HUES6 (cell line): ENCODE measurements at regions not wholly inside any gene's neighbourhood (a gene's known extent, or its start where the extent isn't known, plus 50 kb on each side); places are given as distances from the start of the nearest gene placed in this dataset.

ENCODE experiments used
- H3K27ac ChIP-seq: 2 replicates; pipeline ENCODE4 v1.7.0; 2013; ENCODE audit warnings: low read depth, mild to moderate bottlenecking, low read length, inconsistent platforms
- H3K27me3 ChIP-seq: 2 replicates; pipeline ENCODE4 v1.6.1; 2013; ENCODE audit warnings: low read length; ENCODE audit not compliant: control insufficient read depth, insufficient read depth
- H3K36me3 ChIP-seq: 2 replicates; pipeline ENCODE4 v1.6.1; 2013; ENCODE audit warnings: low read length; ENCODE audit not compliant: control insufficient read depth, insufficient read depth
- H3K4me1 ChIP-seq: 2 replicates; pipeline ENCODE4 v1.6.1; 2013; ENCODE audit warnings: low read length; ENCODE audit not compliant: control insufficient read depth, insufficient read depth
- H3K4me3 ChIP-seq: 2 replicates; pipeline ENCODE4 v1.5.1; 2013; ENCODE audit warnings: low read depth, low read length
- H3K9ac ChIP-seq: one replicate; pipeline ENCODE4 v1.6.1; 2013; ENCODE audit warnings: mild to moderate bottlenecking, low read length
- H3K9me3 ChIP-seq: 2 replicates; pipeline ENCODE4 v1.6.1; 2013; ENCODE audit warnings: low read depth, low read length; ENCODE audit not compliant: control insufficient read depth, insufficient read depth

- Histone ChIP-seq H3K27me3 (0 out of 2 replicates have a peak, but pooled peaks cover 3% of the 10 kb centered on the region), H3K9ac (no peak overlapping the region), H3K4me1 (peaks cover 10% of the 10 kb centered on the region), H3K4me3 (no peak overlapping the region), H3K9me3 (no peaks in the 10 kb centered on the region), H3K27ac (no peak overlapping the region), H3K36me3 (no peaks in the 10 kb centered on the region)
Observed at GRCh38 chr1:204754821-204755220, 69.3 kb upstream of the LRRN2 start.

DNA sequence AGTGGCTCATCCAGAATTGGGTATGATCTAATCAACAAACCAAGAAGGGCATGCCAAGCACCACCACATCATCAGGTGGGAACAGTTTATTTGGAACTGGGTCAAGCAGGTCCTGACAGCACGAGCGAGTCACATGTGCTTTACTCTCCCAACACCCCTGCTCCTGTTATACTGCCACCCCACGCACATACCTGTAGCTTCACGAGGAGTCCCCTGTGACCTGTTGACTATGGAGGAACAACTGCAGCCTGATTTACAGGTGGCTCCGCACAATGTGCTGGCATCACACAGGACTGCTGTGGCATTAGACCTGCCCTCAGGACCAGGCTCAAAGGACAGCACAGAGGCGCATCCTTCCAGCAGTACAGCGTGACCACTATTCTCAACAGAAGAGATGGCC lies 70.8 kb upstream of the LRRN2 start:
- Histone ChIP-seq H3K4me1 (peaks cover 5% of the 10 kb centered on the region), H3K27ac (no peak overlapping the region), H3K4me3 (no peak overlapping the region), H3K9me3 (no peaks in the 10 kb centered on the region), H3K27me3 (no peaks in the 10 kb centered on the region), H3K36me3 (no peaks in the 10 kb centered on the region), H3K9ac (no peak overlapping the region)

GRCh38 chr1:204756811-204757210 lies 71.3 kb upstream of the LRRN2 start:
- H3K9me3 ChIP-seq = no peaks in the 10 kb centered on the region
- no peak overlapping the region for H3K4me3 ChIP-seq
- H3K4me1 ChIP-seq = peaks cover under 1% of the 10 kb centered on the region
- no peak overlapping the region for H3K27ac ChIP-seq
- H3K36me3 ChIP-seq = no peaks in the 10 kb centered on the region
- no peak overlapping the region for H3K9ac ChIP-seq
- no peaks in the 10 kb centered on the region for H3K27me3 ChIP-seq

DNA sequence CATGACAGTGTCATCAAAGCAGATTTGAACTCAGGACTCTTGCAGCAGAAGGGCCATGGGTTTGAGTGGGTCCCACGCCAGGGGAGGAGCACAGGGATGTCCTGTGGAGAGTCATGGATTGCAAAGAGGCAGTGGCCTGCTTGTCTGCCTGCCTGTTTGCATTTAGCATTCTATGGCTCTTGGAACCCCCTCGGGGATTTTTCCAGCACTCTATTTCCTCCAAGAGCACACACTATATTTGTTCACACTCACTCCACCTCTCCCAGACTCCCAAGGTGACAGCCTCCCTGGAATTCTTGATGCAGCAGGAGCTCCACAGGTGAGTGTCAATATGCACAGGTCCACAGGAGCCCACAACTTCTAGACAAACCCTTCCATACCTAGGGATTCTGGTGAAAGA lies 73.1 kb upstream of the LRRN2 start:
- Histone ChIP-seq H3K27ac (no peak overlapping the region), H3K4me3 (no peak overlapping the region), H3K9me3 (no peaks in the 10 kb centered on the region; the same call in 1 of the 2 replicates), H3K36me3 (no peaks in the 10 kb centered on the region), H3K9ac (no peak overlapping the region), H3K4me1 (peaks cover 3% of the 10 kb centered on the region; the same call in 1 of the 2 replicates), H3K27me3 (no peaks in the 10 kb centered on the region)

DNA sequence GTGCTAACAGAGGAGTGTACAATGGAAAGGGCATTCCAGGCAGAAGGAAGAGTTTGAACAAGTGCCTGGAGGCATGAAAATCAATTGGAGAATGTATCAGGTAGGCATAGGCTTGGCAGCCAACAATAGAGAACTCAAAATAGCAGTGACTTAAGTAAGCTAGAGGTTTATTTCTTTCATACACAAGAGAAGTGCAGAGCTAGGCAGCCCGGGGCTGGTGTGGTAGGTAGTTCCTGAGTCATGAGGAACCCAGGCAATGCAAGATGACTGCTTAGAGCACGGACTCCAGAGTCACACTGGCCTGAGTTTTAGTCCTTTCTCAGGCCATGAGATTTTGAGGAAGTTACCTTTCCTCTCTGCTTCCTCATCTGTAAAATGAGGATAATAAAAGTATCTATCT lies 74.8 kb upstream of the LRRN2 start:
- no peak overlapping the region for H3K9ac ChIP-seq
- H3K9me3 ChIP-seq = no peaks in the 10 kb centered on the region; the same call in 1 of the 2 replicates
- H3K4me3 ChIP-seq = no peak overlapping the region
- no peaks in the 10 kb centered on the region for H3K36me3 ChIP-seq
- no peak overlapping the region for H3K27ac ChIP-seq
- no peaks in the 10 kb centered on the region for H3K27me3 ChIP-seq
- H3K4me1 ChIP-seq = peaks cover 8% of the 10 kb centered on the region

GRCh38 chr1:204760757-204761156 lies 75.2 kb upstream of the LRRN2 start:
- H3K4me1 ChIP-seq = peaks cover 8% of the 10 kb centered on the region
- H3K27ac ChIP-seq = no peak overlapping the region
- H3K4me3 ChIP-seq = no peak overlapping the region
- no peak overlapping the region for H3K9ac ChIP-seq
- no peaks in the 10 kb centered on the region; the same call in 1 of the 2 replicates for H3K9me3 ChIP-seq
- no peaks in the 10 kb centered on the region for H3K36me3 ChIP-seq
- H3K27me3 ChIP-seq = no peaks in the 10 kb centered on the region

DNA sequence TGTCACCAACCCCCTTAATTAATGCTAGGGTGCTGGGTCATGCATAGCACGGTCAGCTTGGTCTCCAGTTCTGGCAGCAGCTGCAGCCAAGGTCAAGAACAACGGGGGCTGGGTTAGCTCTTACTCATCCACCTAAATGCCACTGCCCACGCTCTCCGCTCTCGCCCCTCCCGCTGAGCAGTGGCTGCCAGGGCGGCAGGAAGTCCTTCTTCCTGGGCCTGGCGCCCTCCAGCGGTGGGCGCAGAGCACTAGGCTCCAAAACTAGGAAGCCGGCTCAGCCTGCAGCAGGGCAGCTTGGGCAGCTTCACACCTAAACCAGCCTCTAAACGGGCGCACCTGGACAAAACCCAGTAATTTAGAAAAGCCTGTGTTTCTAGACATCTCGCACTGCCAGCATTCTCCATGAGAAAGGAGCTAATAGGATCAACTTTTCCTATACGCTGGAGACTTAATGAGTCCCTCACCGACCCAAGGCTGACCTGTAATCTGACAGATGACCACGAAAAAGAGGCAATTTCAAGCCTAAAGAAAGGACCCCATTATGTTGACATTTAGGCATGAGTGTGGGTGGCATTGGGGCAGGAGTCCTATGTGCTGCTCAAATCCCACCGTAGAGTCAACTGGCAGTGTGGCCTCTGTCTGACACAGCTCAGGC lies 78.4 kb upstream of the LRRN2 start:
- no peaks in the 10 kb centered on the region for H3K36me3 ChIP-seq
- no peak overlapping the region for H3K27ac ChIP-seq
- peaks cover 8% of the 10 kb centered on the region for H3K4me1 ChIP-seq
- no peak overlapping the region for H3K9ac ChIP-seq
- H3K27me3 ChIP-seq = no peaks in the 10 kb centered on the region
- no peak overlapping the region for H3K4me3 ChIP-seq
- H3K9me3 ChIP-seq = no peaks in the 10 kb centered on the region; the same call in 1 of the 2 replicates

DNA sequence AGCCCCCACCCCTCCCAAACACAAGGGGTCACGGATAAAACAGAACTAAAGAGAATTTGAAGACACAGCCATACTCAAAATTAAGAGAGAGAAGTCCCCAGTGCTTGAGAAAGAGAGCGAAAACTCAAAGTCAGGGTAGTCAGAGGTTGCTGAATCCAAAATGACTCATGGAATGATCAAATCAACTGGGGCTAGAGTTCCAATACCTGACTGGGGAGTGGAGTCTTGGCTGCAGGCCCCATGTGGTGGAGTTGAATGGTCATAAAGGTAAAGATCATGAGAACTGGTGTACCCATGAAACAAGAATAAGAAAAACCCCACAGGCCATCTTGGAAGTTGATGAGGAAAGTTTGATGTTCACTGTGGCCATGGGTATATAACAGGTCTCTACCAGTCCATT lies 84.5 kb upstream of the LRRN2 start:
- no peak overlapping the region for H3K9ac ChIP-seq
- no peak overlapping the region for H3K27ac ChIP-seq
- H3K9me3 ChIP-seq = no peaks in the 10 kb centered on the region
- peaks cover 5% of the 10 kb centered on the region; the same call in 1 of the 2 replicates for H3K27me3 ChIP-seq
- H3K36me3 ChIP-seq = no peaks in the 10 kb centered on the region
- H3K4me1 ChIP-seq = no peaks in the 10 kb centered on the region
- no peak overlapping the region for H3K4me3 ChIP-seq

DNA sequence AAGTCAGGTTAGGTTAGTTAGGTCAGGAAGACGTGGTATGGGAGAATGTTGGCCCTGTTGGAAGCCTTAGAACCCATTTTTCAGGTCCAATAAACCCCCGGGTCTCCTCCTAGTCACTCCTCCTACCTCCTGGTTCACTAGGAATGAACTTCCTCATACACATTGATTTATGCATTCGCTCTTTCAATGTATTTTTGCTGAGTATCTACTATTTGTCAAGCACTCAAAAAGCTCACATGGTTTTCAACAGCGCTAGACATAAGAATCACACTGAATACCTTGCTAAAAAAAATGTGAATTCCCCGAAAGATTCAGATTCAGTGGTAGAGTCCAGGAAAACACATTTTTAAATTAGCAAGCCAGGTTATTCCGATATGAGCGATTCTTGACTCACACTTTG lies 85.8 kb upstream of the LRRN2 start:
- Histone ChIP-seq H3K4me3 (no peak overlapping the region), H3K36me3 (no peaks in the 10 kb centered on the region), H3K27me3 (peaks cover 5% of the 10 kb centered on the region; the same call in 1 of the 2 replicates), H3K9ac (no peak overlapping the region), H3K9me3 (no peaks in the 10 kb centered on the region), H3K27ac (no peak overlapping the region), H3K4me1 (no peaks in the 10 kb centered on the region)

DNA sequence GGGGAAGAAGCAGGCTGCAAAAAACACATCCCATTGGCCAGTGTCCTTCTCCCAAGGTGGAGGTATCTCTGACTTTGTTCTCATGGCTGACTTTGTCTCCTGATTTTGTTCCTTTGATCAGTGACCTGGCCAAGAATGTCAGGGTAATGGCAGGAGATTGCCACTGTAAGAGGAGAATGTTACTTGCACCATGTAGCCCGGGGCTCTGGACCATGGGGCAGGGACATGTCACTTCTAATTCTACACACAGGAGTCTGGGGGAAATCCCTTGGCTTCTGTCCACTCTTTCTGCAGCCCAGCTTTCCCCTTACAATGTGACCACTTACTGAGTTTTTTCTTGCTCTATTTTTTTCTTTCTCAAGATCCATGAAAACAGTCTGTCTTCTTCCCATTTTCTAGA lies 87.7 kb upstream of the LRRN2 start:
- Histone ChIP-seq H3K27ac (no peak overlapping the region), H3K27me3 (peaks cover 5% of the 10 kb centered on the region; the same call in 1 of the 2 replicates), H3K9me3 (no peaks in the 10 kb centered on the region), H3K4me3 (no peak overlapping the region), H3K4me1 (no peaks in the 10 kb centered on the region), H3K36me3 (no peaks in the 10 kb centered on the region), H3K9ac (no peak overlapping the region)

DNA sequence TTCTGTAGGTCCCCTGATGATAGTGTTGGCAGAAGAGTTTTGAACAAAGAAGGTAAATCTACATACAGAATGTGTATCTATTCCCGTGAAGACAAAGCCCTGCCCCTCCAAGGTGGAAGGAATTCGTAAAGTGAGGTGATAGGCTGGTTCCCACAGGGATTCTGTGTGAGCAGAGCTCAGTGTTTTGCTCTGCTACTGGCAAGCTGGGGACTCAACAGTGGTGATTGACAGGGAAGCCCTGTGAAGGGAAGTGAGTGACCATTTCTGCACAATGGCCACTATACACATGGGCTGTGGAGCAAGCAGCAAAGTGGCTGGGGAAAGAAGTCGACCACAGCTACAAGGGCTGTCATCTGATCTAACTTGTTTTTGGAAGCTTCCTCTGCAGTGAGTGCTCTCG lies 90.0 kb upstream of the LRRN2 start:
- no peaks in the 10 kb centered on the region for H3K4me1 ChIP-seq
- no peak overlapping the region for H3K9ac ChIP-seq
- no peaks in the 10 kb centered on the region for H3K36me3 ChIP-seq
- peaks cover 5% of the 10 kb centered on the region; the same call in 1 of the 2 replicates for H3K27me3 ChIP-seq
- H3K9me3 ChIP-seq = no peaks in the 10 kb centered on the region
- no peak overlapping the region for H3K27ac ChIP-seq
- no peak overlapping the region for H3K4me3 ChIP-seq
